A673 (cell line): ENCODE measurements at regions not wholly inside any gene's neighbourhood (a gene's known extent, or its start where the extent isn't known, plus 50 kb on each side); places are given as distances from the start of the nearest gene placed in this dataset.

Source experiments
- BruUV-seq: library from RNA; stranded (reverse); fragments of 400-500 nt; replicated peaks from 2 replicates; lab custom pipeline; 2021; lab: Mats Ljungman, UMichigan
- CTCF ChIA-PET: fragments of 300-600 bp; sonication (Branson Sonifier 250); formaldehyde crosslinking; loops from one replicate; lab custom pipeline; 2022; ENCODE audit warnings: antibody characterized with exemption; lab: Charles Lee
- POLR2A ChIA-PET: fragments of 300-600 bp; sonication (Branson Sonifier 250); formaldehyde crosslinking; loops from one replicate; lab custom pipeline; 2022; ENCODE audit warnings: antibody characterized with exemption; ENCODE audit not compliant: low non-redundant PET; lab: Charles Lee
- DNase-seq: peaks from one replicate; pipeline ENCODE4 v3.0.0-alpha.2; 2015; ENCODE audit warnings: low spot score
- H3K27ac ChIP-seq: fragments of 200-600 bp; sonication (generic); 2 replicates; pipeline ENCODE4 v1.5.1; 2016; ENCODE audit warnings: mixed run types, low read depth, mild to moderate bottlenecking, mixed read lengths, antibody characterized with exemption, low read length; ENCODE audit not compliant: poor library complexity, severe bottlenecking
- H3K27me3 ChIP-seq: fragments of 200-600 bp; sonication (generic); replicated peaks from 2 replicates; pipeline ENCODE4 v1.6.1; 2017; ENCODE audit warnings: mixed run types, low read depth, mild to moderate bottlenecking, mixed read lengths, antibody characterized with exemption, low read length; ENCODE audit not compliant: insufficient read depth, poor library complexity
- H3K36me3 ChIP-seq: fragments of 200-600 bp; sonication (generic); 2 replicates; pipeline ENCODE4 v1.6.1; 2016; ENCODE audit warnings: mixed run types, mild to moderate bottlenecking, mixed read lengths, antibody characterized with exemption, low read length; ENCODE audit not compliant: insufficient read depth, poor library complexity, severe bottlenecking
- H3K4me1 ChIP-seq: fragments of 200-600 bp; sonication (generic); 2 replicates; pipeline ENCODE4 v1.6.1; 2017; ENCODE audit warnings: mixed run types, mild to moderate bottlenecking, mixed read lengths, antibody characterized with exemption, low read length; ENCODE audit not compliant: insufficient read depth, poor library complexity, severe bottlenecking
- H3K4me3 ChIP-seq: fragments of 200-600 bp; sonication (generic); 2 replicates; pipeline ENCODE4 v1.5.1; 2016; ENCODE audit warnings: low read depth, mixed run types, mild to moderate bottlenecking, mixed read lengths, low read length; ENCODE audit not compliant: poor library complexity, severe bottlenecking
- H3K9me3 ChIP-seq: fragments of 200-600 bp; sonication (generic); 2 replicates; pipeline ENCODE4 v1.6.1; 2016; ENCODE audit warnings: mixed run types, low read depth, mild to moderate bottlenecking, mixed read lengths, antibody characterized with exemption, low read length; ENCODE audit not compliant: poor library complexity, severe bottlenecking
- CTCF ChIP-seq: fragments of 300-800, 200-600 bp; sonication (generic); conservative IDR thresholded peaks from 2 replicates; pipeline ENCODE4 v1.5.1; 2017; ENCODE audit warnings: low read depth, mild to moderate bottlenecking, antibody characterized with exemption, low read length, moderate library complexity, mixed read lengths
- EZH2 ChIP-seq: fragments of 200-600 bp; sonication (generic); IDR thresholded peaks from 2 replicates; pipeline ENCODE4 v1.6.1; 2017; ENCODE audit warnings: borderline replicate concordance, low read depth, mild to moderate bottlenecking, mixed read lengths, antibody characterized with exemption, low read length; ENCODE audit not compliant: poor library complexity, severe bottlenecking
- intact Hi-C: fragments of 100-400 bp; cut with micrococcal nuclease; formaldehyde crosslinking; loops from one replicate; pipeline ENCODE4 v1.10.0; 2022; ENCODE audit not compliant: unreplicated experiment

- H3K27me3 ChIP-seq, result no peaks in the 10 kb centered on the region
- BruUV-seq, result no TSS peak
- no peaks in the 10 kb centered on the region for H3K36me3 ChIP-seq
- no peak for TF ChIP-seq EZH2
- TF ChIP-seq CTCF, result no peak
- H3K9me3 ChIP-seq, result no peaks in the 10 kb centered on the region
- ChIA-PET CTCF (no interaction called here), POLR2A (no interaction called here)
- intact Hi-C loops, result no loop called here
- DNase-seq, result peak; percentile 1
- no peaks in the 10 kb centered on the region for H3K4me1 ChIP-seq
- H3K27ac ChIP-seq, result no peak overlapping the region
- no peak overlapping the region for H3K4me3 ChIP-seq
Observed at GRCh38 chr5:155530046-155530445, 516.5 kb downstream of the KIF4B start.

GRCh38 chr5:155532621-155533311, 519.2 kb downstream of the KIF4B start:
- Histone ChIP-seq H3K27me3 (no peaks in the 10 kb centered on the region), H3K9me3 (no peaks in the 10 kb centered on the region), H3K4me1 (no peaks in the 10 kb centered on the region), H3K4me3 (no peak overlapping the region), H3K27ac (no peak overlapping the region), H3K36me3 (no peaks in the 10 kb centered on the region)
- POLR2A ChIA-PET, result no interaction called here
- CTCF ChIA-PET, result no interaction called here
- intact Hi-C loops, result no loop called here
- DNase-seq, result no peak
- TF ChIP-seq EZH2 (no peak), CTCF (no peak)
- no TSS peak for BruUV-seq

GRCh38 chr5:155540000-155540595, 526.5 kb downstream of the KIF4B start:
- no TSS peak for BruUV-seq
- Histone ChIP-seq H3K27ac (no peak overlapping the region), H3K9me3 (no peaks in the 10 kb centered on the region), H3K27me3 (no peaks in the 10 kb centered on the region), H3K4me1 (no peaks in the 10 kb centered on the region), H3K36me3 (no peaks in the 10 kb centered on the region), H3K4me3 (no peak overlapping the region)
- intact Hi-C loops, result no loop called here
- POLR2A ChIA-PET, result no interaction called here
- no peak for DNase-seq
- CTCF ChIA-PET, result no interaction called here
- no peak for TF ChIP-seq EZH2

GRCh38 chr5:155546075-155546474, 532.5 kb downstream of the KIF4B start:
- Histone ChIP-seq H3K27ac (no peak overlapping the region), H3K27me3 (no peaks in the 10 kb centered on the region), H3K4me1 (no peaks in the 10 kb centered on the region), H3K9me3 (no peaks in the 10 kb centered on the region), H3K4me3 (no peak overlapping the region), H3K36me3 (no peaks in the 10 kb centered on the region)
- BruUV-seq, result no TSS peak
- ChIA-PET POLR2A (no interaction called here), CTCF (no interaction called here)
- TF ChIP-seq EZH2, result no peak
- no peak for TF ChIP-seq CTCF
- intact Hi-C loops, result no loop called here
- DNase-seq, result no peak
